OCI-LY3 (cell line): ENCODE measurements at regions not wholly inside any gene's neighbourhood (a gene's known extent, or its start where the extent isn't known, plus 50 kb on each side); places are given as distances from the start of the nearest gene placed in this dataset.

Experiments
- H2AFZ ChIP-seq: fragments of 200-600, 300-600 bp; shearing (Covaris generic); 2 replicates; pipeline ENCODE4 v1.6.0; 2014; ENCODE audit warnings: antibody characterized with exemption, low read depth, low read length
- H3K27ac ChIP-seq: fragments of 200-600, 300-600 bp; sonication (generic); 2 replicates; pipeline ENCODE4 v1.5.1; 2014; ENCODE audit warnings: mild to moderate bottlenecking, low read length, moderate library complexity, mixed read lengths
- H3K27me3 ChIP-seq: fragments of 200-600, 300-600 bp; sonication (generic); 2 replicates; pipeline ENCODE4 v1.6.1; 2014; ENCODE audit warnings: low read depth, low read length, mixed read lengths
- H3K36me3 ChIP-seq: fragments of 200-600, 300-600 bp; sonication (generic); replicated peaks from 2 replicates; pipeline ENCODE3; 2014; ENCODE audit warnings: low read depth, low read length, mixed read lengths
- H3K4me1 ChIP-seq: fragments of 300-600, 200-600 bp; sonication (generic); 2 replicates; pipeline ENCODE4 v1.6.1; 2014; ENCODE audit warnings: low read length, mixed read lengths
- H3K4me2 ChIP-seq: fragments of 200-600, 300-600 bp; sonication (generic); 2 replicates; pipeline ENCODE4 v1.6.1; 2014; ENCODE audit warnings: low read length, mixed read lengths
- H3K4me3 ChIP-seq: fragments of 300-600, 200-600 bp; sonication (generic); 2 replicates; pipeline ENCODE4 v1.5.1; 2014; ENCODE audit warnings: antibody characterized with exemption, mild to moderate bottlenecking, low read length, moderate library complexity
- H3K79me2 ChIP-seq: fragments of 300-600, 200-600 bp; shearing (Covaris generic); 2 replicates; pipeline ENCODE4 v1.6.1; 2014; ENCODE audit warnings: mild to moderate bottlenecking, low read length, mixed read lengths
- H3K9ac ChIP-seq: fragments of 300-600, 200-600 bp; shearing (Covaris generic); 2 replicates; pipeline ENCODE4 v1.6.0; 2014; ENCODE audit warnings: mild to moderate bottlenecking, low read length, moderate library complexity
- H3K9me3 ChIP-seq: fragments of 200-600, 300-600 bp; shearing (Covaris generic); 2 replicates; pipeline ENCODE4 v1.6.1; 2014; ENCODE audit warnings: low read length, mixed read lengths; ENCODE audit not compliant: insufficient read depth
- H4K20me1 ChIP-seq: fragments of 200-600, 300-600 bp; sonication (generic); 2 replicates; pipeline ENCODE4 v1.6.1; 2016; ENCODE audit warnings: low read length, mixed read lengths; ENCODE audit not compliant: insufficient read depth
- EZH2phosphoT487 ChIP-seq: fragments of 200-600 bp; shearing (Covaris generic); IDR thresholded peaks from 2 replicates; pipeline ENCODE4 v1.6.1; 2018; ENCODE audit warnings: antibody characterized with exemption, mixed run types, low read depth
- TF ChIP-seq, protein P1 (sequence below): fragments of 200-600, 300-600 bp; sonication (generic); IDR thresholded peaks from 2 replicates; pipeline ENCODE4 v1.5.1; 2014; ENCODE audit warnings: antibody characterized with exemption, low read length, low read depth

GRCh38 chr7:371779-372545 is 82.0 kb downstream of the FOXL3 start:
- Histone ChIP-seq H3K27me3 (no peaks in the 10 kb centered on the region), H4K20me1 (no peaks in the 10 kb centered on the region), H3K36me3 (no peaks in the 10 kb centered on the region), H3K9me3 (no peaks in the 10 kb centered on the region), H2AFZ (no peak overlapping the region), H3K79me2 (no peaks in the 10 kb centered on the region), H3K4me2 (no peak overlapping the region), H3K27ac (no peak overlapping the region), H3K4me1 (no peaks in the 10 kb centered on the region), H3K4me3 (no peak overlapping the region), H3K9ac (no peak overlapping the region)
- TF ChIP-seq EZH2phosphoT487: no peak
- TF ChIP-seq, protein P1, sequence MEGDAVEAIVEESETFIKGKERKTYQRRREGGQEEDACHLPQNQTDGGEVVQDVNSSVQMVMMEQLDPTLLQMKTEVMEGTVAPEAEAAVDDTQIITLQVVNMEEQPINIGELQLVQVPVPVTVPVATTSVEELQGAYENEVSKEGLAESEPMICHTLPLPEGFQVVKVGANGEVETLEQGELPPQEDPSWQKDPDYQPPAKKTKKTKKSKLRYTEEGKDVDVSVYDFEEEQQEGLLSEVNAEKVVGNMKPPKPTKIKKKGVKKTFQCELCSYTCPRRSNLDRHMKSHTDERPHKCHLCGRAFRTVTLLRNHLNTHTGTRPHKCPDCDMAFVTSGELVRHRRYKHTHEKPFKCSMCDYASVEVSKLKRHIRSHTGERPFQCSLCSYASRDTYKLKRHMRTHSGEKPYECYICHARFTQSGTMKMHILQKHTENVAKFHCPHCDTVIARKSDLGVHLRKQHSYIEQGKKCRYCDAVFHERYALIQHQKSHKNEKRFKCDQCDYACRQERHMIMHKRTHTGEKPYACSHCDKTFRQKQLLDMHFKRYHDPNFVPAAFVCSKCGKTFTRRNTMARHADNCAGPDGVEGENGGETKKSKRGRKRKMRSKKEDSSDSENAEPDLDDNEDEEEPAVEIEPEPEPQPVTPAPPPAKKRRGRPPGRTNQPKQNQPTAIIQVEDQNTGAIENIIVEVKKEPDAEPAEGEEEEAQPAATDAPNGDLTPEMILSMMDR: no peak

DNA sequence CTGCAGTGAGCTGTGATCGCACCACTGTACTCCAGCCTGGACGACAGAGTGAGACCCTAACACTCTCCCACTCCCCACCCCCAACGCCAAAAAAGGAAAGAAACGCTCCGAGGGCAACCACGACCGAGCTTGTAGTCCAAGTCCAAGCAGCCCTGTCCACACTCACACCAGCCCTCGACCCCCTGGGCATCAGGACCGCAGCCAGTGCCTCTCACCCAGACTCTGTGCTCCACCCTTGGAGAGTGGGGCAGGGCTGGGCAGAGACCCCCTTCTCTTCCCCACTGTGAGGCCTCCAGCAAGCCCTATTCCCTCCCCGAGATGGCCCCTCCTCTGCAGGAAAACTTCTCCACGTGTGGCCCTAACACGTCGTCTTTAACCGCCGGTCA is 82.6 kb downstream of the FOXL3 start:
- Histone ChIP-seq H3K36me3 (no peaks in the 10 kb centered on the region), H4K20me1 (no peaks in the 10 kb centered on the region), H3K79me2 (no peaks in the 10 kb centered on the region), H2AFZ (no peak overlapping the region), H3K27ac (no peak overlapping the region), H3K27me3 (no peaks in the 10 kb centered on the region), H3K9ac (no peak overlapping the region), H3K4me1 (no peaks in the 10 kb centered on the region), H3K9me3 (no peaks in the 10 kb centered on the region), H3K4me2 (no peak overlapping the region), H3K4me3 (no peak overlapping the region)
- TF ChIP-seq EZH2phosphoT487: no peak
- TF ChIP-seq, protein P1: no peak

- H3K4me3 ChIP-seq: no peak overlapping the region
- TF ChIP-seq, protein P1: no peak
- TF ChIP-seq EZH2phosphoT487: no peak
- H3K4me2 ChIP-seq: no peak overlapping the region
- no peak overlapping the region for H3K27ac ChIP-seq
- H2AFZ ChIP-seq: no peak overlapping the region
- H3K9ac ChIP-seq: no peak overlapping the region
- no peaks in the 10 kb centered on the region for H3K9me3 ChIP-seq
- no peaks in the 10 kb centered on the region for H4K20me1 ChIP-seq
- no peaks in the 10 kb centered on the region for H3K4me1 ChIP-seq
- H3K36me3 ChIP-seq: no peaks in the 10 kb centered on the region
- H3K79me2 ChIP-seq: no peaks in the 10 kb centered on the region
- H3K27me3 ChIP-seq: no peaks in the 10 kb centered on the region
Observed at GRCh38 chr7:372932-373791, 83.2 kb downstream of the FOXL3 start.
